NCI-H1092 (cell line): ENCODE measurements at regions not wholly inside any gene's neighbourhood (a gene's known extent, or its start where the extent isn't known, plus 50 kb on each side); places are given as distances from the start of the nearest gene placed in this dataset.

Experiments used
- DNase-seq: peaks from one replicate; lab custom pipeline; 2025; lab: John Stamatoyannopoulos, UW

GRCh38 chrX:134717698-134718097 lies 59.4 kb upstream of the PLAC1 start:
- no peak for DNase-seq

DNA sequence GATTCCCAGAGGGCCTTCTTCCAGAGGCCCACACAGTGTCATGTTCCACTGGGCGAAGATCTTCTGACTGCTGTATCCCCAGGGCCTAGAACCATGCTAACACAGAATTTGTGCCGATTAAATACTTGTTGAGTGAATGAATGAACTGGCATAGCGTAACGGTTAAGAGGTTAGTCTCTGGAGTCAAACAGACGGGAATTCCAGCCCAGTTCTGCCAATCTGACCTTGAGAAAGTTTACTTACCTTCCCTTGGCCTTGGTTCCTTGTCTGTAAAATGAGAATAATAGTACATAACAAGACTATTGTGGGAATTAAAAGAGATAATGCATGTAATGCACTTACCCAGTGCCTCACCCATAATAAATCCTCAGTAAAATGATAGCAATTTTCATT lies 58.3 kb upstream of the PLAC1 start:
- DNase-seq = no peak

DNA sequence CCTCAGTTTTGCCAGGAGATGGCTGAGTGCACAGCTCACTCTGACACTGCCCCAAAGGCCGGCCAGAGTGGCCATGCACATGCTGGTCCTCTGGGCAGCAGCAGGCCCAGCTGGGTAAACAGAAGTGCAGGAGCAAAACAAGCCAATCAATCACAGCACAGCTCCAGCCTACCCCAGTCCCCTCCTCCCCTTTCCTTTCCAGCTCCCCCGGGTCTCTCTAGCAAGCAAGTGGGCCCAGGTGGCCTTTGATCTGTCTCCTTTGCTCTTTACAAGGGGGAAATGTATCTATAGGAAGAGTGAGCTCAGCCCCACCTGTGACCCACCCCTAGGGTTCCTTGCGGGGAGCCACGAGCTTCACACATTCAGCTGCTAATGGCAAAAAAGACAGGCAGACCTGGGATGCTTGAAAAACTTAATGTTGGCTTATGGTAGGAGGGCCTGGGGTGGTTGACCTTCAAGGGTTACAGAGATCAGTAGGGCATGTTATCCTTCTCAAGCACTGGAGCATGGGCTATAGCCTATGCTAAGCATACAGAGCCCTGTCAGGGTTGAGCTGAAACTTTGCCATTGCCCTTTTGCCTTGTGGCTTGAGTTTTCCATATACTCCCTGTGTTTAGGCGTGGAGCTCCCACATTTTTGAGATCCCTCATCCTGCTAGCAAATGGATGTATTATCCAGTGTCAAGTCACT lies 57.8 kb upstream of the PLAC1 start:
- no peak for DNase-seq

DNA sequence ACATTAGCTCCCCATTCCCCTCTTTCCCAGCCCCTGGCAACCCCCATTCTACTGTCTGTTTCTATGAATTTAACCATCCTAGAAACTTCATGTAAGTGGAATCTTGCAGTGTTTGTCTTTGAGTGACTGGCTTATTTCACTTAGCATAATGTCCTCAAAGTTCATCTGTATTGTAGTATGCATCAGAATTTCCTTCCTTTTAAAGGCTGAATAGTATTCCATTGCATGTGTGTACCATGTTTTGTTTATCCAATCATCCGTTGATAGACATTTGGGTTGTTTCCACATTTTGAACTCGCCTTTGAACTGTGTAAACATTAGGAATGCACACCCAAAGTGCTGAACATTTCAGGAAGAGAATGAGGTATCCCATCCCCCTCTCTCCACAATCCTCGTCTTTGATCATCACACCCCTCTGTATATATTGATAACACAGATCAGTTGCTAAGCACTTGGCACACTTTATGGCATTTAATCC lies 56.4 kb upstream of the PLAC1 start:
- no peak for DNase-seq

- DNase-seq = no peak
Measured at GRCh38 chrX:134713618-134714107, 55.4 kb upstream of the PLAC1 start.

GRCh38 chrX:134712272-134712671 lies 54.0 kb upstream of the PLAC1 start:
- DNase-seq = no peak

GRCh38 chrX:134711135-134711921 lies 53.1 kb upstream of the PLAC1 start:
- no peak for DNase-seq
